ENCODE measurements at regions not wholly inside any gene's neighbourhood (a gene's known extent, or its start where the extent isn't known, plus 50 kb on each side); places are given as distances from the start of the nearest gene placed in this dataset.
"Not testable (repeated sequence)": the region's sequence is repeated elsewhere in the genome, so short reads cannot be mapped to it uniquely, and the experiment has no call there.

GRCh38 chr10:109762555-109762954 is 160.8 kb downstream of the XPNPEP1 start (continued):
- TF ChIP-seq ZNF462 (CRISPR knock-in tag; IDR thresholded peaks at IDR 0.05) (no peak), STAT1 (IDR thresholded peaks at IDR 0.05; ENCODE audit: unreplicated experiment) (no peak), CREB1 (CRISPR knock-in tag; IDR thresholded peaks at IDR 0.05; ENCODE audit: low read depth) (no peak), ZNF331 (CRISPR knock-in tag; IDR thresholded peaks at IDR 0.05; ENCODE audit: low read depth) (no peak)
- TF ChIP-seq, protein P1, sequence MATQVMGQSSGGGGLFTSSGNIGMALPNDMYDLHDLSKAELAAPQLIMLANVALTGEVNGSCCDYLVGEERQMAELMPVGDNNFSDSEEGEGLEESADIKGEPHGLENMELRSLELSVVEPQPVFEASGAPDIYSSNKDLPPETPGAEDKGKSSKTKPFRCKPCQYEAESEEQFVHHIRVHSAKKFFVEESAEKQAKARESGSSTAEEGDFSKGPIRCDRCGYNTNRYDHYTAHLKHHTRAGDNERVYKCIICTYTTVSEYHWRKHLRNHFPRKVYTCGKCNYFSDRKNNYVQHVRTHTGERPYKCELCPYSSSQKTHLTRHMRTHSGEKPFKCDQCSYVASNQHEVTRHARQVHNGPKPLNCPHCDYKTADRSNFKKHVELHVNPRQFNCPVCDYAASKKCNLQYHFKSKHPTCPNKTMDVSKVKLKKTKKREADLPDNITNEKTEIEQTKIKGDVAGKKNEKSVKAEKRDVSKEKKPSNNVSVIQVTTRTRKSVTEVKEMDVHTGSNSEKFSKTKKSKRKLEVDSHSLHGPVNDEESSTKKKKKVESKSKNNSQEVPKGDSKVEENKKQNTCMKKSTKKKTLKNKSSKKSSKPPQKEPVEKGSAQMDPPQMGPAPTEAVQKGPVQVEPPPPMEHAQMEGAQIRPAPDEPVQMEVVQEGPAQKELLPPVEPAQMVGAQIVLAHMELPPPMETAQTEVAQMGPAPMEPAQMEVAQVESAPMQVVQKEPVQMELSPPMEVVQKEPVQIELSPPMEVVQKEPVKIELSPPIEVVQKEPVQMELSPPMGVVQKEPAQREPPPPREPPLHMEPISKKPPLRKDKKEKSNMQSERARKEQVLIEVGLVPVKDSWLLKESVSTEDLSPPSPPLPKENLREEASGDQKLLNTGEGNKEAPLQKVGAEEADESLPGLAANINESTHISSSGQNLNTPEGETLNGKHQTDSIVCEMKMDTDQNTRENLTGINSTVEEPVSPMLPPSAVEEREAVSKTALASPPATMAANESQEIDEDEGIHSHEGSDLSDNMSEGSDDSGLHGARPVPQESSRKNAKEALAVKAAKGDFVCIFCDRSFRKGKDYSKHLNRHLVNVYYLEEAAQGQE (IDR thresholded peaks at IDR 0.05; ENCODE audit: unreplicated experiment): no peak

DNA sequence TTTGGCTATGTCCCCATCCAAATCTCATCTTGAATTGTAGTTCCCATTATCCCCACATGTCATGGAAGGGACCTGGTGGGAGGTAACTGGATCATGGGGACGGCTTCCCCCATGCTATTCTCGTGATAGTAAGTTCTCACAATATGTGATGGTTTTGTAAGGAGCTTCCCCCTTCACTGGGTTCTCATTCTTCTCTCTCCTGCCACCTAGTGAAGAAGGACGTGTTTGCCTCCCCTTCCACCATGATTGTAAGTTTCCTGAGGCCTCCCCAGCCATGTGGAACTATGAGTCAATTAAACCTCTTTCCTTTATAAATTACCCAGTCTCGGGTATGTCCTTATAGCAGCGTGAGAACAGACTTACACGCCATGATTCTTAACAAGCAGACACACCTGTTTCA is 165.6 kb downstream of the XPNPEP1 start:
- H3K36me3 Mint-ChIP-seq (ENCODE audit: low read depth): not testable (repeated sequence)

More for the DNA sequence above, 165.6 kb downstream of the XPNPEP1 start:
- not testable (repeated sequence) for H2AFZ ChIP-seq; H3K9me2 ChIP-seq (ENCODE audit: insufficient read depth); H3K4me1 Mint-ChIP-seq; H4K20me1 ChIP-seq (replicated peaks; ENCODE audit: insufficient read depth); H3K36me3 ChIP-seq (ENCODE audit: insufficient read depth); H3K4me3 ChIP-seq; H3K27me3 Mint-ChIP-seq (ENCODE audit: insufficient read depth, low read depth, poor library complexity); H3K27me3 ChIP-seq (ENCODE audit: insufficient read depth); H3K4me2 ChIP-seq; H3K4me3 Mint-ChIP-seq; H3K79me2 ChIP-seq (replicated peaks; ENCODE audit: insufficient read depth); H3F3A ChIP-seq (replicated peaks; ENCODE audit: low read depth); H3K4me1 ChIP-seq (ENCODE audit: insufficient read depth); H3K27ac ChIP-seq (ENCODE audit: low read depth); H3K9me3 Mint-ChIP-seq; H3K27ac Mint-ChIP-seq
- peak; percentile 66 for DNase-seq (ENCODE audit: low spot score)
- TF ChIP-seq, protein P2, sequence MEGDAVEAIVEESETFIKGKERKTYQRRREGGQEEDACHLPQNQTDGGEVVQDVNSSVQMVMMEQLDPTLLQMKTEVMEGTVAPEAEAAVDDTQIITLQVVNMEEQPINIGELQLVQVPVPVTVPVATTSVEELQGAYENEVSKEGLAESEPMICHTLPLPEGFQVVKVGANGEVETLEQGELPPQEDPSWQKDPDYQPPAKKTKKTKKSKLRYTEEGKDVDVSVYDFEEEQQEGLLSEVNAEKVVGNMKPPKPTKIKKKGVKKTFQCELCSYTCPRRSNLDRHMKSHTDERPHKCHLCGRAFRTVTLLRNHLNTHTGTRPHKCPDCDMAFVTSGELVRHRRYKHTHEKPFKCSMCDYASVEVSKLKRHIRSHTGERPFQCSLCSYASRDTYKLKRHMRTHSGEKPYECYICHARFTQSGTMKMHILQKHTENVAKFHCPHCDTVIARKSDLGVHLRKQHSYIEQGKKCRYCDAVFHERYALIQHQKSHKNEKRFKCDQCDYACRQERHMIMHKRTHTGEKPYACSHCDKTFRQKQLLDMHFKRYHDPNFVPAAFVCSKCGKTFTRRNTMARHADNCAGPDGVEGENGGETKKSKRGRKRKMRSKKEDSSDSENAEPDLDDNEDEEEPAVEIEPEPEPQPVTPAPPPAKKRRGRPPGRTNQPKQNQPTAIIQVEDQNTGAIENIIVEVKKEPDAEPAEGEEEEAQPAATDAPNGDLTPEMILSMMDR (conservative IDR thresholded peaks at IDR 0.05; ENCODE audit: low read depth in 2 of 2): peak; percentile 53 to 63
- ATAC-seq: peak; percentile 54

Measured in GM23338 (cell line).